HG02943 (cell line): ENCODE measurements at regions not wholly inside any gene's neighbourhood (a gene's known extent, or its start where the extent isn't known, plus 50 kb on each side); places are given as distances from the start of the nearest gene placed in this dataset.
"Not testable (repeated sequence)": the region's sequence is repeated elsewhere in the genome, so short reads cannot be mapped to it uniquely, and the experiment has no call there.

ENCODE experiments used
- ATAC-seq: cut with Tn5 transposase; IDR thresholded peaks from one replicate; pipeline ENCODE4 v1.9.1; 2021; ENCODE audit warnings: mild to moderate bottlenecking, low read depth, moderate library complexity; ENCODE audit not compliant: unreplicated experiment

- not testable (repeated sequence) for ATAC-seq
These were observed 376.3 kb upstream of the PROK2 start for GRCh38 chr3:72161285-72161684.

DNA sequence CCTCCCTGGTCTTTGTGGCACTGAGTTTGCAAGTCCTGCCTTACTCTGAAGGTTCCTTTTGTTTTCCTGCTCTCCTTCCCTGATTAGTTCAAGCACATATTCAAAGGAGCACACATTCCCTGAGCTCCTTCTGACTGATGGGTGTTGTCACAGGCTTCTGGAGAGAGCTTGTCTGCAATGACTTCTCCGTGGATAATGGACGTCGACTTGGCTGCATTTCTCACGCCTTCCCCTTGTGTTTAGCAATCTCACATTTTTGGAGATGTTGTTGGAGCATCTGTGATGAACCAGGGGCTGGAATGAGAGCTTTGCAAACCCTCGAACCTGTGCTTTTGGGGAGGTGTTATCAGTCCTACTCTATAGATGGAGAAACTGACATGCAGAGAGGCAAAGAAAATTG, 375.4 kb upstream of the PROK2 start:
- no peak for ATAC-seq

DNA sequence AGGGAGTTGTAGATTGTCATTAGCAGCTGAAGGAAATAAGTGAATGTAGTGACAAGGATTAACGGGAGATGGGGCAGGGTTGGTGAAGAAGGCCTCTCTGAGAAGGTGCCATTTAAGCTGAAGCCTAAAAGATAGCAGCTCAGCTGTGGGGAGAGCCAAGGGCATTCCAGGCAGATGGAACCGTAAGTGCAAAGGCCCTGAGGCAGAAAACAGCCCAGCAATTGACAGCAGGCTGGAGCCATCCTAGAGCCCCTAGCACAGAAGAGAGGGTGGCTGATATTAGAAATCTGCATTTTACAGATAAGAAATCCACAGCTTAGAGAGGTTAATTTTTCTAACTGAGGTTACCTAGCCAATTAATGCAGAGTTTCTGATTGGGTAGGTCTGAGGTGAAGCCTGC, 374.5 kb upstream of the PROK2 start:
- no peak for ATAC-seq

- peak; percentile 11 for ATAC-seq
These were observed 373.8 kb upstream of the PROK2 start for GRCh38 chr3:72158639-72159326.

DNA sequence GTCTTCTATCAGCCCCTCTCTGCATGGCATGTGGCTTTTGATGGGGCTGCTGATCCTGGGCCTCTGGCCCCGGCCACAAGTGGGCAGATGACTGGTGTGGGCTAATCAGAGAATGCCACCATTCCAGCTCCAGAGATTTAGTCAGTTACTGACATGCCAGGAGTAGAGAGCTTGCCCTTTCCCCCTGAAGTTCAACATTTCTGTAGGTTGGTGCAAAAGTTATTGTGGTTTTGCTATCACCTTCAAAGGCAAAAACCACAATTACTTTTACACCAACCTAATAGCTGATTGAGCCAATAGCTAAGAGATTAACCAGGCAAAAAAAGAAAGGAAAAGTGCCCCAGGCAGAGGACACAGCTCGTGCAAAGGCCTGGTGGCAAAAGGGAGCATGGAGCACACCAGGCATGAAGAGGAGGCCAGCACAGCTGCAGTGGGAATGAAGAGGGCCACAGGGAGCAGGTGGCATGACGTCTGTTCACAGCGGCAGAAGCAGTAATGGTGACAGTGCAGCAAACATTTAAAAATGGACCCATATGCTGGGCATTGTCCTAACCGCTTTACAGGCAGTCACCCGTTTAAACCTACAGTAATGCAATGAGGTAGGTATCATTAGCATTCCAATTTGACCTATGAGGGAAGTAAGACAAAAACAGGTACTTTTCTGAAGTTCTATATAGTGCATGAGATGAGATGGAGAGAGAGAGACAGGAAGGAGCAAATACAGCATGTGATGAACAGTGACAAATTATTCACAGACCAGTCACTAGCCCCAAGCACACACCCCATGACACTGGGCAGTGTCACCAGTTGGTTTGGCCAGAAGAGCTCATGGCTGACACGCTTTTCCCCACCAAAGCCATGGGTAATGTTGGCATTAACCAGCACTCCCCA, 373.0 kb upstream of the PROK2 start:
- ATAC-seq: peak; percentile 71

- ATAC-seq: no peak
These were observed 370.6 kb upstream of the PROK2 start for GRCh38 chr3:72155391-72156064.

GRCh38 chr3:72154391-72155335, 369.7 kb upstream of the PROK2 start:
- no peak for ATAC-seq

GRCh38 chr3:72153477-72154314, 368.7 kb upstream of the PROK2 start:
- ATAC-seq: no peak

- ATAC-seq: no peak
These were observed 367.9 kb upstream of the PROK2 start for GRCh38 chr3:72152551-72153476.

DNA sequence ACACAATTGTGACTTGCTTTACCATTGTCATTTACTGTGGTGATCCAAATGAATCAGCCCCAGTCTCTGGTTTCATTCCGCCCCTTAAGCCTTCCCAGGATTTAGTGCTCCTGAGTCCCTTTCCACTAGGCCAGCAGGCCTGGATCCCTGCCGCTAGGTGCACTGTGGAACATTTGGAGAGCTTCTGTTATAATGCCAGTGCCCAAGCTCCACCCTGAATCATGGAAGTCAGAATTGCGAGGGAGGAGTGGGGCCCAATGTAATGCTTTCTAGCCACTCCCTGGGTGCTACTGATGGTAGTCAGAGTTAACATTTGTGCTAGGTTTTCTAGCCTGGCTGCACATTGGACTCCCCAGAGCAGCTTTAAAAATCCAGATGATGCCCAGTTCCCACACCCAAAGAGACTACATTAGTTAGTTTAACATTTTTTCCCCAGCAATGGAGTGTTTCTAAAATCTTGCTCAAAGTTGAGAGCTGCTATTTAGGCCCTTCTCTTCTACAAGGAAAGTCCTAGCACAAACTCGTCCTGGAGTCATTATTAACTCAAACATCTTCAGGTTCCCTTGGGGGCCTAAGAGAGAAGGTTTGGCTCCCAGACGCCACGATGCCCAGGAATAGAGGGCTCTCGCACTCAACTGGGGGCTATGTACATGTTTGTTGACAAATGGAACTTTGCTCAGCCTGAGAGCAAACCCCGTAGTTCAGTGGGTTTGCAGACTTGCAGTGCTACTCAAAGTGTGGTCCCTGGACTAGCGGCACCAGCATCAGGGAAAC, 366.7 kb upstream of the PROK2 start:
- ATAC-seq: no peak

- no peak for ATAC-seq
These were observed 365.9 kb upstream of the PROK2 start for GRCh38 chr3:72150634-72151412.

- no peak for ATAC-seq
These were observed 364.8 kb upstream of the PROK2 start for GRCh38 chr3:72149645-72150300.

DNA sequence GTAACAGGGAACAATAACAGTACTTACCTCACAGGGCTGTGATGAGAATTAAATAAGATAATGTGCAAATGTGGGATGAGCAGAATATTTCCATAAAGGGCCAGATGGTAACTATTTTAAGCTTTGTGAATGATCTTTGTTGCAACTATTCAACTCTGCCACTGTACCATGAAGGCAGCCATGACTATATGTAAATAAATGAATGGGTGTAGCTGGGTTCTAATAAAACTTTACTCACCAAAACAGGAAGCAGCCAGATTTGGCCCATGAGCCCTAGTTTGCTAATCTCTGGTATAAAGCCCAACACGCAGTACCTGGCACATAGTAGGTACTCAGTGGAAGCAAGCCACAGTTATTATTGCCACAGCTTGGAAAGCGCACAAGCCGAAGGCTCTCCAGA, 362.7 kb upstream of the PROK2 start:
- ATAC-seq: no peak

DNA sequence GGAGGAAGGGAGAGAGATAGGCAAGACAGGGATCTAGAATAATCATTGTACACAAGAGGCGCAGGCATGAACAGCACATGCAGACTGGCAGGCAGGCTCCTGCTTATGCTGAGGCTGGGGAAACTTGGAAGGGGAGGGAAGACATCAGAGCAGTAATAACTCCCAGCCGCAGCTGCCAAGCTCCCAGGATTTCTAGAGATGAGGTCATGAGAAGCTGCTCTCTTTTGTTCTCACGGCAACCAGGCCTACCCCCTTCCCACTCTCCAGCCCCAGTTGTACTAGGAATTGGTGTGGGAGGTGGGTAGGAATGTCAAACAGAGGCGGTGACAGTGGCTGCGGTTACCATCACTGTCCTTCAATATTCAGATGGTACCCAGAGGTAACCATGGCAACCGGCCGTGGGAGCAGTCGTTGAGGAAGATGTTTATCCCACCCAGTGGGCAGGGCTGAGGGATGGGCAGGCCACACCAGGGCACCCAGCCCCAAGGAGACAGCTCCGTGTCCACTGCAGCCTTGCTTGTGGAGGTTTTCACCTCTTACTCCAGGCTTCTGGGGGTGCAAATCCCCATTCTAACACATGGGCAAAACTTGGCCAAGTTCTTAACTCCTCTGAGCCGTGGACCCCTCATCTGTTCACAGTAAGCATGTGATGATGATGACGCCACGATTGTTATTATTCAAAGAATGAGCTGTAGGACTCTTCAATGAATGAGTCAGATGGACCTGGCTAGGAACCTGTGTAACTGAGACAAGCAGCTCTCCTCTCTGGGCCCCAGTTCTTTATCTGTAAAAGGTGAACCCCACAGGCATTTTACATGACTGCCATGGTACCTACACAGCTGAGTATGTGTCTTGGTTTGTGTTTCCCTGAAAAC, 360.8 kb upstream of the PROK2 start:
- no peak for ATAC-seq

GRCh38 chr3:72144773-72145505, 360.0 kb upstream of the PROK2 start:
- no peak for ATAC-seq
